Activated T-cell treated with anti-CD3 and anti-CD28 coated beads for 48 hours (primary cell): ENCODE measurements at regions not wholly inside any gene's neighbourhood (a gene's known extent, or its start where the extent isn't known, plus 50 kb on each side); places are given as distances from the start of the nearest gene placed in this dataset.

Experiments used
- DNase-seq: peaks from one replicate; pipeline ENCODE4 v3.0.0-alpha.2; 2020; ENCODE audit warnings: low read depth

GRCh38 chr12:75900781-75901254 lies 130.8 kb downstream of the PHLDA1 start:
- DNase-seq: no peak

- no peak for DNase-seq
These were observed 131.3 kb downstream of the PHLDA1 start for GRCh38 chr12:75900226-75900625.

- DNase-seq: no peak
These were observed 136.4 kb downstream of the PHLDA1 start for GRCh38 chr12:75894965-75895754.

- no peak for DNase-seq
These were observed 137.8 kb downstream of the PHLDA1 start for GRCh38 chr12:75893765-75894164.

- DNase-seq: no peak
These were observed 138.7 kb downstream of the PHLDA1 start for GRCh38 chr12:75892731-75893408.

GRCh38 chr12:75891072-75891471 lies 140.5 kb downstream of the PHLDA1 start:
- DNase-seq: no peak

- no peak for DNase-seq
These were observed 140.9 kb downstream of the PHLDA1 start for GRCh38 chr12:75890660-75891059.

- no peak for DNase-seq
These were observed 141.4 kb downstream of the PHLDA1 start for GRCh38 chr12:75890141-75890540.

- DNase-seq: no peak
These were observed 142.5 kb downstream of the PHLDA1 start for GRCh38 chr12:75888874-75889613.

- no peak for DNase-seq
These were observed 143.2 kb downstream of the PHLDA1 start for GRCh38 chr12:75888399-75888798.

GRCh38 chr12:75887979-75888378 lies 143.6 kb downstream of the PHLDA1 start:
- no peak for DNase-seq

- no peak for DNase-seq
These were observed 147.1 kb downstream of the PHLDA1 start for GRCh38 chr12:75884465-75884985.

GRCh38 chr12:75883241-75883640 lies 148.3 kb downstream of the PHLDA1 start:
- DNase-seq: no peak

GRCh38 chr12:75882421-75882820 lies 149.2 kb downstream of the PHLDA1 start:
- DNase-seq: no peak

GRCh38 chr12:75881920-75882319 lies 149.7 kb downstream of the PHLDA1 start:
- DNase-seq: no peak

- no peak for DNase-seq
These were observed 153.6 kb downstream of the PHLDA1 start for GRCh38 chr12:75877763-75878621.

- no peak for DNase-seq
These were observed 154.5 kb downstream of the PHLDA1 start for GRCh38 chr12:75876832-75877762.

GRCh38 chr12:75874441-75874840 lies 157.1 kb downstream of the PHLDA1 start:
- DNase-seq: no peak

GRCh38 chr12:75872762-75873161 lies 158.8 kb downstream of the PHLDA1 start:
- DNase-seq: no peak

- DNase-seq: no peak
These were observed 160.7 kb downstream of the PHLDA1 start for GRCh38 chr12:75870878-75871277.
